C4-2B (cell line): ENCODE measurements at regions not wholly inside any gene's neighbourhood (a gene's known extent, or its start where the extent isn't known, plus 50 kb on each side); places are given as distances from the start of the nearest gene placed in this dataset.

Experiments
- ZFX ChIP-seq: fragments of 450-650 bp; IDR thresholded peaks from 2 replicates; pipeline ENCODE4 v1.6.1; 2017
- TF ChIP-seq, protein P1 (sequence below): fragments of 450-650 bp; conservative IDR thresholded peaks from 2 replicates; pipeline ENCODE4 v1.5.1; 2017; ENCODE audit warnings: mild to moderate bottlenecking

GRCh38 chr1:30284226-30284625 is 439.2 kb downstream of the MATN1 start:
- TF ChIP-seq, protein P1, sequence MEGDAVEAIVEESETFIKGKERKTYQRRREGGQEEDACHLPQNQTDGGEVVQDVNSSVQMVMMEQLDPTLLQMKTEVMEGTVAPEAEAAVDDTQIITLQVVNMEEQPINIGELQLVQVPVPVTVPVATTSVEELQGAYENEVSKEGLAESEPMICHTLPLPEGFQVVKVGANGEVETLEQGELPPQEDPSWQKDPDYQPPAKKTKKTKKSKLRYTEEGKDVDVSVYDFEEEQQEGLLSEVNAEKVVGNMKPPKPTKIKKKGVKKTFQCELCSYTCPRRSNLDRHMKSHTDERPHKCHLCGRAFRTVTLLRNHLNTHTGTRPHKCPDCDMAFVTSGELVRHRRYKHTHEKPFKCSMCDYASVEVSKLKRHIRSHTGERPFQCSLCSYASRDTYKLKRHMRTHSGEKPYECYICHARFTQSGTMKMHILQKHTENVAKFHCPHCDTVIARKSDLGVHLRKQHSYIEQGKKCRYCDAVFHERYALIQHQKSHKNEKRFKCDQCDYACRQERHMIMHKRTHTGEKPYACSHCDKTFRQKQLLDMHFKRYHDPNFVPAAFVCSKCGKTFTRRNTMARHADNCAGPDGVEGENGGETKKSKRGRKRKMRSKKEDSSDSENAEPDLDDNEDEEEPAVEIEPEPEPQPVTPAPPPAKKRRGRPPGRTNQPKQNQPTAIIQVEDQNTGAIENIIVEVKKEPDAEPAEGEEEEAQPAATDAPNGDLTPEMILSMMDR = no peak
- no peak for TF ChIP-seq ZFX
